A549 (cell line): ENCODE measurements at regions not wholly inside any gene's neighbourhood (a gene's known extent, or its start where the extent isn't known, plus 50 kb on each side); places are given as distances from the start of the nearest gene placed in this dataset.

Experiments
- CTCF ChIP-seq: fragments of >200 bp; sonication (Bioruptor Twin); formaldehyde crosslinking; IDR thresholded peaks from 3 replicates; pipeline ENCODE4 v1.5.1; 2016
- EP300 ChIP-seq, 2 experiments: fragments of >200 bp; sonication (Bioruptor Twin); formaldehyde crosslinking; IDR thresholded peaks; 2 replicates in 1 of 2; 3 replicates in 1 of 2; pipeline ENCODE4 v1.6.1; 2016 to 2017
- HDAC2 ChIP-seq: fragments of 200-600 bp; sonication (generic); IDR thresholded peaks from 2 replicates; pipeline ENCODE4 v1.6.1; 2016
- HOXA7 ChIP-seq: fragments of 250-450 bp; sonication (Bioruptor Pico); IDR thresholded peaks from 2 replicates; pipeline ENCODE4 v1.5.0; 2020; ENCODE audit warnings: mild to moderate bottlenecking, moderate library complexity
- MAX ChIP-seq: IDR thresholded peaks from 2 replicates; pipeline ENCODE4 v1.6.1; 2012
- NFE2L2 ChIP-seq: fragments of 150-350 bp; conservative IDR thresholded peaks from 2 replicates; pipeline ENCODE4 v1.6.1; 2014; ENCODE audit warnings: low read length
- POLR2A ChIP-seq: IDR thresholded peaks from 2 replicates; pipeline ENCODE4 v1.6.1; 2012; ENCODE audit warnings: mild to moderate bottlenecking, low read length
- POLR2AphosphoS2 ChIP-seq: conservative IDR thresholded peaks from 2 replicates; pipeline ENCODE4 v1.6.1; 2012; ENCODE audit warnings: low read length, improper control_type of control experiment, inconsistent platforms
- RCOR1 ChIP-seq: fragments of 150-350 bp; IDR thresholded peaks from 2 replicates; pipeline ENCODE4 v1.6.1; 2014; ENCODE audit warnings: antibody characterized with exemption, low read length, low read depth
- REST ChIP-seq: fragments of 200-600 bp; sonication (generic); IDR thresholded peaks from 2 replicates; pipeline ENCODE4 v1.6.1; 2016; ENCODE audit warnings: antibody characterized with exemption, mild to moderate bottlenecking, moderate library complexity
- USF2 ChIP-seq: fragments of 450-650 bp; IDR thresholded peaks from 2 replicates; pipeline ENCODE4 v1.6.1; 2014; ENCODE audit warnings: antibody characterized with exemption

GRCh38 chr12:131511803-131512561 is 198.9 kb upstream of the SFSWAP start:
- TF ChIP-seq CTCF = no peak
- no peak for TF ChIP-seq EP300 (IDR thresholded peaks at IDR 0.05)
- TF ChIP-seq HDAC2 = no peak
- TF ChIP-seq RCOR1 = no peak
- TF ChIP-seq POLR2A = no peak; the same call in 1 of the 2 replicates
- TF ChIP-seq POLR2AphosphoS2 = no peak
- TF ChIP-seq USF2 = no peak
- no peak for TF ChIP-seq REST
- no peak for TF ChIP-seq HOXA7 (CRISPR knock-in tag)
- no peak for TF ChIP-seq MAX
- no peak for TF ChIP-seq NFE2L2
